SK-MEL-5 (cell line): ENCODE measurements at regions not wholly inside any gene's neighbourhood (a gene's known extent, or its start where the extent isn't known, plus 50 kb on each side); places are given as distances from the start of the nearest gene placed in this dataset.
"Not testable (repeated sequence)": the region's sequence is repeated elsewhere in the genome, so short reads cannot be mapped to it uniquely, and the experiment has no call there.

Experiments used
- DNase-seq: peaks from one replicate; pipeline ENCODE4 v3.0.0-alpha.2; 2016; ENCODE audit warnings: low read depth, low spot score
- in situ Hi-C: cut with HindIII; loops from 2 replicates; pipeline ENCODE4 v1.10.0; 2016; ENCODE audit warnings: low sequenced_read_pairs, high pct_unique_total_duplicates, low pct_unique_long_range_greater_than_20kb

DNA sequence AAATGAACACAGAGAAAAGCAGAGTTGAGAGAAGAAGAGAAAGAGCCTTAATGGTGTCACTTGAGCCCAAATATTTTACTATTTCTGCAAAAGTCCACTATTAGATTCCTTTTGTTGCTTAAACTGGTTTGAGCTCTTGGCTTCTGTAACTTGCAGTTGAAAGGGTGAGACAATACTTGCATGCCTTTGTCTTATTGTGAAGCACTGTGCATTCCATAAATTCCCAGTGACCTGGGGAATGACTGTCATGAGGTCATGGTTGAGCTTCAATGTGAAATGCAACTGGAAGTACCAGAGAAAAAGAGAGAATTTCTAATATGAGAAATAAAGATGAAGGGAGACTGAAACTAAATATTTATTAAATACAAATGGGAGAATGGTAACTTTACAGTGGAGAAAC lies 310.9 kb downstream of the TDRD3 start:
- no peak for DNase-seq
- in situ Hi-C loops = no loop called here

DNA sequence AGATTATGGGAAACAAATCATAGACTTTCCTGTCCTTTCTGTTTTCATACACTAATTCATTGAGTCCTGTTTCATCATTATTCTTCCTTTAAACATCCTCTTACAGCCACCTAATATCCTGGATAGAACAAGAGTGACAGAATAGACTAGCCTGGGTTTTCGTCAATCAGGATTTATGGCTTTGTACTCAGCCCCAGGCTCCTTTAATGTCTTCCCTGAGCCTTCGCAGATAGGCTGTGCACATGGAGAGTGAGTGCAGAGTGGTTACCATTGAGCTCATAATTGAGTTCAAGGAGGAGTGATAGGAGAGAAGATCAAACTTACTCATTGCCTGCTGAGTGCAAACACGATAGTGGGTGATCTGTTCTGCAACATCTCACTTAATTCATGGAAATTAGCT lies 304.9 kb downstream of the TDRD3 start:
- peak; percentile 15 for DNase-seq
- in situ Hi-C loops = no loop called here

DNA sequence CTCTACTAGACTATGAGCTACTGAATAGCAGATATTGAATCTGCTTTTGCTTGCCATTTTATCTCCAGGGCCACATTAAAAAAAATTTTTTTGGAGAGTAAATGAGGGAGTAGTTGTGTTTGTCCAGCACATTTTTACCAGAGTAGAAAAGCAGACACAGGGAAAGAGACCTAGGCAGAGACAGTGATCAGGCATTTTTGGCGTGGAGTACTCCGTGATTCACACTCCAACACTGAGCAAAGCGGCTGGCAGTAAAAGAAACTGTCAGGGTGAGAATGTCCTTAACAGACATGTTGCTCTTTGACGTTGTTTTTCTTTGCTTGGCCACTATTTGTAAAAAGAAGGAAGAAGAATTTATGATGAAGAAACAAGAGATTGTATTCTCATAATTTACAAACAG lies 304.0 kb downstream of the TDRD3 start:
- in situ Hi-C loops = no loop called here
- DNase-seq = no peak

DNA sequence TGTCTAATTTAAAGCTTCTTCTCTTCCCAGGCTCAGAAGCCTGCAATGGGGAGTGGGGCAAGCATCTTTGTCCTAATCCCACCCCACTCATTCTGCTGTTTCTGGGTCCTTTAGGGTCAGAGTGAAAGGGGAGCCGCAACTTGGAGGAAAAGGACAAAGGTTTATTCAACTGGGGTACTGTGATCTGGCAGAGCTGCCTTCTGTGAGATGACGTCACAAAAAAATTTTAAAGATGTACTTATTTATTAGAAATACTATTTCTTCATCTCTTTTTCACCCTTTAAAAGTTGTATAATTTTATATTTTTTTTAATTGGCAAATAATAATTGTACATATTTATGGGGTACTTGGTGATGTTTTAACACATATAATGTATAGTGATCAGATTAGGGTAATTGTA lies 302.6 kb downstream of the TDRD3 start:
- DNase-seq = no peak
- in situ Hi-C loops = no loop called here

GRCh38 chr13:60696602-60697001 lies 299.6 kb downstream of the TDRD3 start:
- DNase-seq = peak; percentile 85
- in situ Hi-C loops = no loop called here

- DNase-seq = no peak
- in situ Hi-C loops = no loop called here
Observed at GRCh38 chr13:60691268-60691667, 294.2 kb downstream of the TDRD3 start.

- in situ Hi-C loops = no loop called here
- no peak for DNase-seq
Observed at GRCh38 chr13:60690604-60691003, 293.6 kb downstream of the TDRD3 start.

DNA sequence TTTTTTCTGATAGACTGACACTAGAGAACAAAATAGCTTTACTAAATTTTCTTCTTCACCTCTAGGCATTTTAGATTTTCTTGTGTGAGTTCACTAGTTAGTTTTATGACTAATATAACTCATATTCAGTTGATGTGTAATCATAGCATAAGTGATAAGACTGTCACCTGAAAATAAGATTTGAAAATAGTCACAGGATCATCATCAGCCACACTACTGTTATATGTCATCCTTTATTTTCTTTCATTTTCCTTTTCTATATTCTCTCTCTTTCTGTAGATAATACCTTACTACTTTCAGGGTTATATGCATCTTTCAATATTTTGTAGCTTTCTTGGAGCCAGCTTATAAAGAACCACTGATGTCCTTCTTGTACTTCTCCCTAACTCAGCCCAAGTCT lies 292.6 kb downstream of the TDRD3 start:
- in situ Hi-C loops = no loop called here
- DNase-seq = no peak

DNA sequence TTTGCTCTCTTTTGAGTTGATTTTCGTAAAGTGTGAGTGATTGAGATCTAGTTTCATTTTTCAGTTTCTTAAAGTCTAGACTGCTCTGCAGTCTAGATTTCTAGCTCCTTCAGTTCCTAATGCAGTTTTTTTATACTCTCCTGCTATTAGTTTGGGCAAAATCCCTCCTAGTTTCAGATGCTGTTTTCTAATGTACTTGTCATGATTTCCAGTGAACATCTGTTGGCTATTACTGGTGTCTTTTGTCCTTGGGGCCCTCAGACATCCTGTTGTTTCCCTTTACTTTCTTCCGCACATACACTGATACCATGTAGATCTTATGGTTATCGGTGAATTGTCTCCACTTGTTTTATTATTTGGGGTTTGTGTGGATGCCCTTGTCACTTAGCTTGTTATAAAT lies 292.1 kb downstream of the TDRD3 start:
- DNase-seq = no peak

GRCh38 chr13:60679928-60680694 lies 283.1 kb downstream of the TDRD3 start:
- no peak for DNase-seq

More for the DNA sequence above, 292.1 kb downstream of the TDRD3 start:
- in situ Hi-C loops = no loop called here

DNA sequence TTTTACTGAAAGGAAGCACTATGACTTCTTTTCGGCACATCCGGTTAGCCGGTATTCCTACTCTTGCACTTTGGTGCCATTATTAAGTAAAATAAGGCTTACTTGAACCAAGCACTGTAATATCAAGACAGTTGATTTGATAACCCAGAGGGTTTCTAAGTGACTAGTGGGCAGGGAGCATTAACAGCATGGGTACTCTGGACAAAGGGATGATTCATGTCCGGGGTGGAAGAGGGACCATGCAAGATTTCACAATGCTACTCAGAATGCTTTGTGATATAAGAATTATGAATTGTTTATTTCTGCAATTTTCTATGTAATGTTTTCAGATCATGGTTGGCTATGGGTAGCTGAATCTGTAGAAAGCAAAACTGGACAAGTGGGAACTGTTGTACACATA lies 282.1 kb downstream of the TDRD3 start:
- in situ Hi-C loops = no loop called here
- peak; percentile 51 for DNase-seq

More at GRCh38 chr13:60679928-60680694, 283.1 kb downstream of the TDRD3 start:
- in situ Hi-C loops = no loop called here

DNA sequence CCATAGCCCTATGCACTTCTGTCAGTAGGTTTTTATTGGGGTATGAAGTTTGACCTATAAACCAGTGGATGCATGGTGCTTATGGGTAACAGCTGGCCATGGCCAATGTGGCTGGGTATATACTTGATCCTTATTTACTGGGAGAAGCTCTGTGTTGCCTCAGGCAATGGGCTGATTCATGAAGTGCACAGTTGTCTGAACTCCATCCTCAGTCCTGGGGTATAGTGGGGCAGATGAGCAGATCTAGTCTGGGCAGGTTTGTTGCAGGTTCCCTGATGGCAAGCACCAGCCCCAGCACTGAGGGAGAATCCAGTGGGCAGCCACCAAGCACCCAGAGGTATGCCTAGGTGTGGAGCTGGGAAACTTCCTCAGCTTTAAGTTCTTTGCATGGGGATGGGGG lies 274.4 kb downstream of the TDRD3 start:
- in situ Hi-C loops = no loop called here
- no peak for DNase-seq

- no peak for DNase-seq
- in situ Hi-C loops = no loop called here
Observed at GRCh38 chr13:60663788-60664187, 266.8 kb downstream of the TDRD3 start.

GRCh38 chr13:60662595-60662994 lies 265.6 kb downstream of the TDRD3 start:
- DNase-seq = no peak
- in situ Hi-C loops = no loop called here

DNA sequence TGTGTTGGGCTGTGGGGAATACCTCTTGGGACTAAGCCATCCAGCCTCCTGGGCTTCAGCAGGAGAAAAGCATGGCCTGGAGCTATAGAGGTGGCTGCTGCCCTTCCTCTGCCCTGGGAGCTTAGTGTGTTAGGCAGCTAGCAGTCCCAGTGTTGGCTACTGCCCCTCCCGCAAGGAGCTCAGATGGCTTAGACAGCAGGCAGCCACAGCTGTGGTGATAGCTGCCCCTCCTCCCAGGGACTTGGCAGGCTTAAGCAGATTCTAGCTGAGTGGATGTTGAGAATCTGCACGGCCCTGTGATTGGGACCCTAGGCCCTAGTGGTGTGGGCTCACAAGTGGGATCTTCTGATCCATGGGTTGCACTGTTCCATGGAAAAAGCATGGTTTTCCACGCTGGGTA lies 264.5 kb downstream of the TDRD3 start:
- DNase-seq = no peak
- in situ Hi-C loops = no loop called here

GRCh38 chr13:60657586-60657985 lies 260.6 kb downstream of the TDRD3 start:
- DNase-seq, in situ Hi-C loops: not testable (repeated sequence)

- in situ Hi-C loops = no loop called here
- DNase-seq = no peak
Observed at GRCh38 chr13:60655256-60655655, 258.2 kb downstream of the TDRD3 start.

- DNase-seq = peak; percentile 82
- in situ Hi-C loops = no loop called here
Observed at GRCh38 chr13:60654415-60654814, 257.4 kb downstream of the TDRD3 start.

DNA sequence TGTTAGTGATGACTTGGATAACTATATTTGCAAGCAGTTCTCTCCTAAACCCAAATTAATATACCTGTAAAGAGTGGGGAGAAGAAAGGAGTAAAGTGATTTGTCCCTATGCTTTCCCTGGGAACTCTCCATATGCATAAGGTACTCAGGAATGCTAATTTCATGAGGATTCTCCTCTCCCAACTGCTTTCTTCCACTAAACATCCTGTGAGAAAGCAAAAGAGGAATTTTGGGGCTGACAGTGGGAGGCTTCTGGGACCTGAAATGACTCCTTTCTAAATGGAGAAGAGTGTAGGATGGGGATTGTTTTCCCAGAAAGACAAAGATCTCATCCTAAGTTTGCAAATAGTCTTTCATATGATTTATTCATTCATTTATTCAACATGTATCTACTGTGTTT lies 250.5 kb downstream of the TDRD3 start:
- in situ Hi-C loops = no loop called here
- DNase-seq = no peak

DNA sequence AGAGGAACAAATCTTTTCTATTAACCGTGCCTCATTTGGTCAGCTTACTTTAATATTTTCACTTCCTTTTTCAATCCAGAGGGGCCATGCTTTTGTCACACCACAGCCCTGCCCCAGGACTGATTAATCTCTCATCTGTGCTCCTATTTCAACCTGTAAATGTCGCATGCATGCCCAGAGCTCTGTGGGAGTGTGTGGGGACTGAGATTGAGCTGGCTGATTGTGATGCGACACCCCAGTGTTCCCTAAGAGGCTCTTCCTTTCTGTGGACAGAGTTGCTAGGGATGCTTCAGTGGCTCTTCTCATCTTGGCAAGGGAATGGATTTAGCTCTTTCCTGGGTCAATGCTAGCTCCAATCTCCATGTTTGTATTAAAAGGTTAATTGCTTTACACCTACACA lies 249.6 kb downstream of the TDRD3 start:
- in situ Hi-C loops = no loop called here
- DNase-seq = no peak
